ENCODE measurements at regions not wholly inside any gene's neighbourhood (a gene's known extent, or its start where the extent isn't known, plus 50 kb on each side); places are given as distances from the start of the nearest gene placed in this dataset.

DNA sequence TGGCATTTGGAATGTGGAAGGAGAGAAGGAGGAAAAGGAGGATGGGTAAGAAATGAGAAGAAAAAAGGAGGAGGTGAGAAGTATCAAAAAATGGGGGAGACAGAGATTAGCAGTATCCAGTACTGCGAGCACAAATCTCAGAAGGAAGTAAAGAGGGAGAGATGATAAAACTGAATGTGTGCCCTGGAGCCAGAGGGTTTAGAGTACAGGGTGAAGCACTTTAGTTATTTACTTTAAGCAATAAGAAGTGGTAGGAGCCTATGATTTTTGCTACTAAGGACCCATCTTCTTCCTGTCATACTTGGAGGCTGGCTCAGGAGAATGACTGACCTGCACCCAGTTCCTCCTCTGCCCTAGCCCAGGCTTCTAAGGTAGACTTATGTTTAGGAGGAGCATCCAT is 94.9 kb downstream of the ADRB2 start:
- Histone ChIP-seq H3K4me1 (ENCODE audit: control insufficient read depth, insufficient read depth, low read length) (no peaks in the 10 kb centered on the region), H3K27ac (ENCODE audit: extremely low read depth, low read depth, low read length) (no peak overlapping the region), H3K9me3 (ENCODE audit: control insufficient read depth, insufficient read depth, low read depth, low read length) (no peaks in the 10 kb centered on the region), H3K36me3 (ENCODE audit: control insufficient read depth in 2 of 2, insufficient read depth in 1 of 2, low read length in 2 of 2) (no peaks in the 10 kb centered on the region), H3K4me3 (ENCODE audit: low read depth, low read length) (no peak overlapping the region)
- ChIA-PET CTCF (interaction anchor here (0.7 kb wide), 1 partner anchor 37 kb away, joined by 4 read pairs; no protein-coding TSS in a partner anchor), POLR2A (no interaction called here)
- TF ChIP-seq, protein P1, sequence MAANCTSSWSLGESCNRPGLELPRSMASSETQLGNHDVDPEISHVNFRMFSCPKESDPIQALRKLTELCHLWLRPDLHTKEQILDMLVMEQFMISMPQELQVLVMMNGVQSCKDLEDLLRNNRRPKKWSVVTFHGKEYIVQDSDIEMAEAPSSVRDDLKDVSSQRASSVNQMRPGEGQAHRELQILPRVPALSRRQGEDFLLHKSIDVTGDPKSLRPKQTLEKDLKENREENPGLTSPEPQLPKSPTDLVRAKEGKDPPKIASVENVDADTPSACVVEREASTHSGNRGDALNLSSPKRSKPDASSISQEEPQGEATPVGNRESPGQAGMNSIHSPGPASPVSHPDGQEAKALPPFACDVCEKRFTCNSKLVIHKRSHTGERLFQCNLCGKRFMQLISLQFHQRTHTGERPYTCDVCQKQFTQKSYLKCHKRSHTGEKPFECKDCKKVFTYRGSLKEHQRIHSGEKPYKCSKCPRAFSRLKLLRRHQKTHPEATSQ (tag by site-specific recombination; IDR thresholded peaks at IDR 0.05) = no peak
- no peak for TF ChIP-seq ZNF580 (tag by site-specific recombination; IDR thresholded peaks at IDR 0.05)
- TF ChIP-seq KLF16 (tag by site-specific recombination; IDR thresholded peaks at IDR 0.05) = no peak

- no peaks in the 10 kb centered on the region for H3K36me3 ChIP-seq (ENCODE audit: control insufficient read depth in 2 of 2, insufficient read depth in 1 of 2, low read length in 2 of 2)
- POLR2A ChIA-PET = no interaction called here
Observed at GRCh38 chr5:148922606-148923005, 96.2 kb downstream of the ADRB2 start.

More at GRCh38 chr5:148922606-148923005, 96.2 kb downstream of the ADRB2 start:
- CTCF ChIA-PET = interaction anchor here (0.6 kb wide), 2 partner anchors 187 to 192 kb away, joined by 3 read pairs; no protein-coding TSS in a partner anchor
- TF ChIP-seq RBAK (tag by site-specific recombination; IDR thresholded peaks at IDR 0.05) (no peak), ZNF146 (tag by site-specific recombination; IDR thresholded peaks at IDR 0.05) (no peak), BCL11B (tag by site-specific recombination; IDR thresholded peaks at IDR 0.05; ENCODE audit: low read depth) (no peak), ZNF114 (tag by site-specific recombination; IDR thresholded peaks at IDR 0.05) (no peak), ZNF350 (tag by site-specific recombination; IDR thresholded peaks at IDR 0.05) (no peak), ZBTB8A (tag by site-specific recombination; IDR thresholded peaks at IDR 0.05) (no peak), IKZF3 (tag by site-specific recombination; IDR thresholded peaks at IDR 0.05) (no peak), ZNF280C (tag by site-specific recombination; IDR thresholded peaks at IDR 0.05) (no peak), GLI4 (tag by site-specific recombination; IDR thresholded peaks at IDR 0.05) (no peak), ZNF610 (tag by site-specific recombination; IDR thresholded peaks at IDR 0.05; ENCODE audit: borderline replicate concordance) (no peak), ZNF394 (tag by site-specific recombination; IDR thresholded peaks at IDR 0.05; ENCODE audit: borderline replicate concordance) (no peak), ZBTB11 (tag by site-specific recombination; conservative IDR thresholded peaks at IDR 0.05; ENCODE audit: low read depth) (no peak), SCRT1 (tag by site-specific recombination; IDR thresholded peaks at IDR 0.05; ENCODE audit: borderline replicate concordance) (no peak), GLIS1 (tag by site-specific recombination; IDR thresholded peaks at IDR 0.05) (no peak), ZNF214 (tag by site-specific recombination; IDR thresholded peaks at IDR 0.05; ENCODE audit: borderline replicate concordance) (no peak), ZNF239 (tag by site-specific recombination; IDR thresholded peaks at IDR 0.05) (no peak), ZNF561 (tag by site-specific recombination; IDR thresholded peaks at IDR 0.05; ENCODE audit: borderline replicate concordance) (no peak), KLF9 (tag by site-specific recombination; IDR thresholded peaks at IDR 0.05; ENCODE audit: low read depth) (no peak), ZNF510 (tag by site-specific recombination; IDR thresholded peaks at IDR 0.05; ENCODE audit: insufficient replicate concordance) (no peak), ZNF121 (tag by site-specific recombination; IDR thresholded peaks at IDR 0.05) (no peak)
- Histone ChIP-seq H3K27ac (ENCODE audit: extremely low read depth, low read depth, low read length) (no peak overlapping the region), H3K4me3 (ENCODE audit: low read depth, low read length) (no peak overlapping the region), H3K9me3 (ENCODE audit: control insufficient read depth, insufficient read depth, low read depth, low read length) (no peaks in the 10 kb centered on the region), H3K4me1 (ENCODE audit: control insufficient read depth, insufficient read depth, low read length) (no peaks in the 10 kb centered on the region)

Data from HEK293 (cell line).